ENCODE measurements at regions not wholly inside any gene's neighbourhood (a gene's known extent, or its start where the extent isn't known, plus 50 kb on each side); places are given as distances from the start of the nearest gene placed in this dataset.

GRCh38 chr4:189090174-189090814, 850.4 kb upstream of the FRG1 start:
- Mint-ChIP-seq H3K27ac (ENCODE audit: unreplicated experiment) (no peak overlapping the region), H3K4me1 (ENCODE audit: low read depth, unreplicated experiment) (no peaks in the 10 kb centered on the region), H3K36me3 (ENCODE audit: unreplicated experiment) (no peaks in the 10 kb centered on the region), H3K4me3 (ENCODE audit: unreplicated experiment) (no peak overlapping the region), H3K27me3 (ENCODE audit: unreplicated experiment) (no peaks in the 10 kb centered on the region), H3K9me3 (ENCODE audit: unreplicated experiment) (no peaks in the 10 kb centered on the region)
- TF ChIP-seq, protein P1, sequence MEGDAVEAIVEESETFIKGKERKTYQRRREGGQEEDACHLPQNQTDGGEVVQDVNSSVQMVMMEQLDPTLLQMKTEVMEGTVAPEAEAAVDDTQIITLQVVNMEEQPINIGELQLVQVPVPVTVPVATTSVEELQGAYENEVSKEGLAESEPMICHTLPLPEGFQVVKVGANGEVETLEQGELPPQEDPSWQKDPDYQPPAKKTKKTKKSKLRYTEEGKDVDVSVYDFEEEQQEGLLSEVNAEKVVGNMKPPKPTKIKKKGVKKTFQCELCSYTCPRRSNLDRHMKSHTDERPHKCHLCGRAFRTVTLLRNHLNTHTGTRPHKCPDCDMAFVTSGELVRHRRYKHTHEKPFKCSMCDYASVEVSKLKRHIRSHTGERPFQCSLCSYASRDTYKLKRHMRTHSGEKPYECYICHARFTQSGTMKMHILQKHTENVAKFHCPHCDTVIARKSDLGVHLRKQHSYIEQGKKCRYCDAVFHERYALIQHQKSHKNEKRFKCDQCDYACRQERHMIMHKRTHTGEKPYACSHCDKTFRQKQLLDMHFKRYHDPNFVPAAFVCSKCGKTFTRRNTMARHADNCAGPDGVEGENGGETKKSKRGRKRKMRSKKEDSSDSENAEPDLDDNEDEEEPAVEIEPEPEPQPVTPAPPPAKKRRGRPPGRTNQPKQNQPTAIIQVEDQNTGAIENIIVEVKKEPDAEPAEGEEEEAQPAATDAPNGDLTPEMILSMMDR (IDR thresholded peaks at IDR 0.05; ENCODE audit: partially characterized antibody, unreplicated experiment), result peak; percentile 44
- DNase-seq, result peak; percentile 22

DNA sequence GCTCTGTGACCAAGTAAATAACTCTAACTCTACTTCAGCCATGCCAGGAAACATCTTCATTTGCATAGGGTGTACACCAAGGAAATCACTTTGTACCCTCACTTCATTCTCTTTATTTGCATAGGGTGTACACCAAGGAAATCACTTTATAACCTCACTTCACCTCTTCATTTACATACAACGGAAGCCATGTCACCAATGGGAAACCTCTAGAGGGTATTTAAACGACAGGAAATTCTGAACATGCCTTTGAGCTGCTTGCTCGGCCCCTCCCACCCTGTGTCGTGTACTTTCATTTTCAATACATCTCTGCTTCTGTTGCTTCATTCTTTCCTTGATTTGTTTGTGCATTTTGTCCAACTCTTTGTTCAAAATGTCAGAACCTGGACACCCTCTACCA, 848.1 kb upstream of the FRG1 start:
- TF ChIP-seq, protein P1 (IDR thresholded peaks at IDR 0.05; ENCODE audit: partially characterized antibody, unreplicated experiment), result no peak
- Mint-ChIP-seq H3K36me3 (ENCODE audit: unreplicated experiment) (no peaks in the 10 kb centered on the region), H3K4me1 (ENCODE audit: low read depth, unreplicated experiment) (no peaks in the 10 kb centered on the region), H3K9me3 (ENCODE audit: unreplicated experiment) (no peaks in the 10 kb centered on the region), H3K27ac (ENCODE audit: unreplicated experiment) (no peak overlapping the region), H3K4me3 (ENCODE audit: unreplicated experiment) (no peak overlapping the region), H3K27me3 (ENCODE audit: unreplicated experiment) (no peaks in the 10 kb centered on the region)
- DNase-seq, result no peak

GRCh38 chr4:189096108-189096507, 844.6 kb upstream of the FRG1 start:
- Mint-ChIP-seq H3K27me3 (ENCODE audit: unreplicated experiment) (no peaks in the 10 kb centered on the region), H3K9me3 (ENCODE audit: unreplicated experiment) (no peaks in the 10 kb centered on the region), H3K4me3 (ENCODE audit: unreplicated experiment) (no peak overlapping the region), H3K4me1 (ENCODE audit: low read depth, unreplicated experiment) (no peaks in the 10 kb centered on the region), H3K27ac (ENCODE audit: unreplicated experiment) (no peak overlapping the region), H3K36me3 (ENCODE audit: unreplicated experiment) (no peaks in the 10 kb centered on the region)
- DNase-seq, result no peak
- TF ChIP-seq, protein P1 (IDR thresholded peaks at IDR 0.05; ENCODE audit: partially characterized antibody, unreplicated experiment), result no peak

DNA sequence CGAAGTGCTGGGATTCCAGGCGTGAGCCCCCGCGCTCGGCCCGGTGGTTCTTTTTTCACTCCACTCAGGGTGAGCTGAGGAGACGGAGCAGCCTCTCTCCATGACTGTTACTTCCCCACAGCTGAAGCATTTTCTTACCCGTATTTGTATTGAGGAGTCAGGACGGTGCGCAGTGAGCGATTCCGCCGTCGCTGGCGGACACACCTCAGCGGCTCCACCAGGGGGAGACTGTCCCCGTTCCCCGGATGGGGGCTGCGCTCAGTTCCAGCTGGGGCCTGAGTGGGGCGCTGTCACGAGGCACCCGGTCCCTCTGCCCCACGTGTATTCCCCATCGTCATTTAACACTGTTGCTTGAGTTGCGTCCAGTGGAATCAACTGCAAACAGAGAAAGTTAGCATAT, 844.0 kb upstream of the FRG1 start:
- no peaks in the 10 kb centered on the region for H3K9me3 Mint-ChIP-seq (ENCODE audit: unreplicated experiment)
- no peaks in the 10 kb centered on the region for H3K36me3 Mint-ChIP-seq (ENCODE audit: unreplicated experiment)
- H3K4me3 Mint-ChIP-seq (ENCODE audit: unreplicated experiment), result no peak overlapping the region
- DNase-seq, result no peak
- no peaks in the 10 kb centered on the region for H3K4me1 Mint-ChIP-seq (ENCODE audit: low read depth, unreplicated experiment)
- H3K27me3 Mint-ChIP-seq (ENCODE audit: unreplicated experiment), result no peaks in the 10 kb centered on the region
- TF ChIP-seq, protein P1 (IDR thresholded peaks at IDR 0.05; ENCODE audit: partially characterized antibody, unreplicated experiment), result peak; percentile 16
- no peak overlapping the region for H3K27ac Mint-ChIP-seq (ENCODE audit: unreplicated experiment)

- TF ChIP-seq, protein P1 (IDR thresholded peaks at IDR 0.05; ENCODE audit: partially characterized antibody, unreplicated experiment), result no peak
- no peak for DNase-seq
- Mint-ChIP-seq H3K27me3 (ENCODE audit: unreplicated experiment) (no peaks in the 10 kb centered on the region), H3K4me3 (ENCODE audit: unreplicated experiment) (no peak overlapping the region), H3K4me1 (ENCODE audit: low read depth, unreplicated experiment) (no peaks in the 10 kb centered on the region), H3K36me3 (ENCODE audit: unreplicated experiment) (no peaks in the 10 kb centered on the region), H3K9me3 (ENCODE audit: unreplicated experiment) (no peaks in the 10 kb centered on the region), H3K27ac (ENCODE audit: unreplicated experiment) (no peak overlapping the region)
These were observed 841.6 kb upstream of the FRG1 start for GRCh38 chr4:189098932-189099696.

All from glutamatergic neuron (in vitro differentiated cells).